Mammary epithelial cell (primary cell): ENCODE measurements at regions not wholly inside any gene's neighbourhood (a gene's known extent, or its start where the extent isn't known, plus 50 kb on each side); places are given as distances from the start of the nearest gene placed in this dataset.

Experiments used
- CTCF ChIP-seq, 2 donors: IDR thresholded peaks in 1 of 2; conservative IDR thresholded peaks in 1 of 2; 2 replicates each; pipeline ENCODE4 v1.5.1; 2011 to 2012; ENCODE audit warnings: inconsistent platforms in 2 of 2, low read length in 2 of 2, mild to moderate bottlenecking in 2 of 2, control low read depth in 1 of 2, low read depth in 1 of 2; ENCODE audit not compliant: insufficient read depth in 1 of 2; ENCODE audit errors: extremely low read depth in 1 of 2
- EZH2 ChIP-seq: IDR thresholded peaks from 2 replicates; pipeline ENCODE4 v1.6.1; 2012; ENCODE audit warnings: low read length, inconsistent platforms, borderline replicate concordance

GRCh38 chr21:26691416-26691815 is 118.3 kb upstream of the CYYR1 start:
- TF ChIP-seq EZH2 (no peak), CTCF (conservative IDR thresholded peaks at IDR 0.05 in 1 of 2, IDR thresholded peaks at IDR 0.05 in 1 of 2; ENCODE audit: extremely low read depth in 1 of 2, insufficient read depth in 1 of 2, low read depth in 1 of 2, low read length in 2 of 2) (no peak)
